ENCODE measurements at regions not wholly inside any gene's neighbourhood (a gene's known extent, or its start where the extent isn't known, plus 50 kb on each side); places are given as distances from the start of the nearest gene placed in this dataset.

GRCh38 chr5:58403822-58404433 lies 56.0 kb downstream of the PLK2 start:
- no peaks in the 10 kb centered on the region for H3K9me3 Mint-ChIP-seq (ENCODE audit: low read depth)
- DNase-seq (ENCODE audit: low spot score, unreplicated experiment) = no peak
- H3K36me3 Mint-ChIP-seq (ENCODE audit: insufficient read depth) = no peaks in the 10 kb centered on the region
- H3K4me1 Mint-ChIP-seq (ENCODE audit: low read depth) = peaks cover 6% of the 10 kb centered on the region
- TF ChIP-seq, protein P1, sequence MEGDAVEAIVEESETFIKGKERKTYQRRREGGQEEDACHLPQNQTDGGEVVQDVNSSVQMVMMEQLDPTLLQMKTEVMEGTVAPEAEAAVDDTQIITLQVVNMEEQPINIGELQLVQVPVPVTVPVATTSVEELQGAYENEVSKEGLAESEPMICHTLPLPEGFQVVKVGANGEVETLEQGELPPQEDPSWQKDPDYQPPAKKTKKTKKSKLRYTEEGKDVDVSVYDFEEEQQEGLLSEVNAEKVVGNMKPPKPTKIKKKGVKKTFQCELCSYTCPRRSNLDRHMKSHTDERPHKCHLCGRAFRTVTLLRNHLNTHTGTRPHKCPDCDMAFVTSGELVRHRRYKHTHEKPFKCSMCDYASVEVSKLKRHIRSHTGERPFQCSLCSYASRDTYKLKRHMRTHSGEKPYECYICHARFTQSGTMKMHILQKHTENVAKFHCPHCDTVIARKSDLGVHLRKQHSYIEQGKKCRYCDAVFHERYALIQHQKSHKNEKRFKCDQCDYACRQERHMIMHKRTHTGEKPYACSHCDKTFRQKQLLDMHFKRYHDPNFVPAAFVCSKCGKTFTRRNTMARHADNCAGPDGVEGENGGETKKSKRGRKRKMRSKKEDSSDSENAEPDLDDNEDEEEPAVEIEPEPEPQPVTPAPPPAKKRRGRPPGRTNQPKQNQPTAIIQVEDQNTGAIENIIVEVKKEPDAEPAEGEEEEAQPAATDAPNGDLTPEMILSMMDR (IDR thresholded peaks at IDR 0.05; ENCODE audit: unreplicated experiment) = no peak
- H3K4me3 Mint-ChIP-seq (ENCODE audit: low read depth) = no peak overlapping the region
- no peak overlapping the region for H3K27ac Mint-ChIP-seq
- no peaks in the 10 kb centered on the region for H3K27me3 Mint-ChIP-seq

DNA sequence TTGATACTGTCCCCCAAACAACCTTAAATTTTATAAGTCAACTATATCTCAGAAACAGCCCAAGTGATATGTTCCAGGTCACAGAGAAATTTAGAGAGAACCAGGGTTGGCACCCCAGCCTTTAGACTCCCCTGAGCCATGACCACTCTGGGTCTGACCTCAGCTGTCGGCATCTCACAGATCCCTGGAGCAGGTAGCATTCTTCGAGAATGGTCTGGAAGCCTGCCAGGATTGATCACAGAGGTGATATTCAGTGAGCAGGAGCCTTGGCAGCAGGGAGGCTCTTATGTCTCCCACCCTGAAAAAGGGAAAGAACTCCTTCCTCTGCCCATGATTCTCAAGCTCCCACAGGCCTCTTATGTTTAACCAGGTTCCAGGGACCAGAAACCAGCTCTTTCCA lies 58.2 kb downstream of the PLK2 start:
- Mint-ChIP-seq H3K4me1 (ENCODE audit: low read depth) (no peaks in the 10 kb centered on the region), H3K9me3 (ENCODE audit: low read depth) (no peaks in the 10 kb centered on the region), H3K27me3 (no peaks in the 10 kb centered on the region), H3K27ac (no peak overlapping the region), H3K4me3 (ENCODE audit: low read depth) (no peak overlapping the region), H3K36me3 (ENCODE audit: insufficient read depth) (no peaks in the 10 kb centered on the region)
- DNase-seq (ENCODE audit: low spot score, unreplicated experiment) = no peak
- TF ChIP-seq, protein P1 (IDR thresholded peaks at IDR 0.05; ENCODE audit: unreplicated experiment) = no peak

- TF ChIP-seq, protein P1 (IDR thresholded peaks at IDR 0.05; ENCODE audit: unreplicated experiment) = no peak
- Mint-ChIP-seq H3K27me3 (no peaks in the 10 kb centered on the region), H3K27ac (no peak overlapping the region), H3K9me3 (ENCODE audit: low read depth) (no peaks in the 10 kb centered on the region), H3K4me1 (ENCODE audit: low read depth) (no peaks in the 10 kb centered on the region), H3K4me3 (ENCODE audit: low read depth) (no peak overlapping the region), H3K36me3 (ENCODE audit: insufficient read depth) (no peaks in the 10 kb centered on the region)
- no peak for DNase-seq (ENCODE audit: low spot score, unreplicated experiment)
Observed at GRCh38 chr5:58400737-58401136, 59.1 kb downstream of the PLK2 start.

DNA sequence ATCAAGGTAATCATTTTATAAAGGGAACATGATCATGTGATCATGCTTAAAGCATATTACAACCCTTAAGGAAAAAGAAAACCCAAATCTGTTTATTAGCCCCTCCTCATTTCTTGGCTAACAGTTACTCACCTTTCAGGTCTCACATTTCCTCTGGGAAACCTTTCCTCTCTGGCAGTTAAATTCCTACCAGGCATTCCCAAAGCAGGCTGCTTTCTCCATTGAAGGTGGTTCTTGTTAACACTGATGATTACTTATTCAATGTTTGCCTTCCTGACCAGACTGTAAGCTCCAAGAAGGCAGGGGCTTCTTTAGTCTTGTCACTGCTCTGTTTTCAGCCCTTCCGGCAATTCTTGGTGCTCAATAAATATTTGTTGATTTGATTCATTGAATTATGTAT lies 59.9 kb downstream of the PLK2 start:
- Mint-ChIP-seq H3K4me3 (ENCODE audit: low read depth) (no peak overlapping the region), H3K4me1 (ENCODE audit: low read depth) (no peaks in the 10 kb centered on the region), H3K27ac (no peak overlapping the region), H3K27me3 (no peaks in the 10 kb centered on the region), H3K9me3 (ENCODE audit: low read depth) (no peaks in the 10 kb centered on the region), H3K36me3 (ENCODE audit: insufficient read depth) (no peaks in the 10 kb centered on the region)
- TF ChIP-seq, protein P1 (IDR thresholded peaks at IDR 0.05; ENCODE audit: unreplicated experiment) = no peak
- DNase-seq (ENCODE audit: low spot score, unreplicated experiment) = no peak

- H3K27ac Mint-ChIP-seq = no peak overlapping the region
- no peak overlapping the region for H3K4me3 Mint-ChIP-seq (ENCODE audit: low read depth)
- no peaks in the 10 kb centered on the region for H3K27me3 Mint-ChIP-seq
- H3K9me3 Mint-ChIP-seq (ENCODE audit: low read depth) = peaks cover 4% of the 10 kb centered on the region
- H3K4me1 Mint-ChIP-seq (ENCODE audit: low read depth) = no peaks in the 10 kb centered on the region
- TF ChIP-seq, protein P1 (IDR thresholded peaks at IDR 0.05; ENCODE audit: unreplicated experiment) = no peak
- H3K36me3 Mint-ChIP-seq (ENCODE audit: insufficient read depth) = no peaks in the 10 kb centered on the region
- no peak for DNase-seq (ENCODE audit: low spot score, unreplicated experiment)
Observed at GRCh38 chr5:58394339-58394738, 65.5 kb downstream of the PLK2 start.
